ENCODE measurements at regions not wholly inside any gene's neighbourhood (a gene's known extent, or its start where the extent isn't known, plus 50 kb on each side); places are given as distances from the start of the nearest gene placed in this dataset.

DNA sequence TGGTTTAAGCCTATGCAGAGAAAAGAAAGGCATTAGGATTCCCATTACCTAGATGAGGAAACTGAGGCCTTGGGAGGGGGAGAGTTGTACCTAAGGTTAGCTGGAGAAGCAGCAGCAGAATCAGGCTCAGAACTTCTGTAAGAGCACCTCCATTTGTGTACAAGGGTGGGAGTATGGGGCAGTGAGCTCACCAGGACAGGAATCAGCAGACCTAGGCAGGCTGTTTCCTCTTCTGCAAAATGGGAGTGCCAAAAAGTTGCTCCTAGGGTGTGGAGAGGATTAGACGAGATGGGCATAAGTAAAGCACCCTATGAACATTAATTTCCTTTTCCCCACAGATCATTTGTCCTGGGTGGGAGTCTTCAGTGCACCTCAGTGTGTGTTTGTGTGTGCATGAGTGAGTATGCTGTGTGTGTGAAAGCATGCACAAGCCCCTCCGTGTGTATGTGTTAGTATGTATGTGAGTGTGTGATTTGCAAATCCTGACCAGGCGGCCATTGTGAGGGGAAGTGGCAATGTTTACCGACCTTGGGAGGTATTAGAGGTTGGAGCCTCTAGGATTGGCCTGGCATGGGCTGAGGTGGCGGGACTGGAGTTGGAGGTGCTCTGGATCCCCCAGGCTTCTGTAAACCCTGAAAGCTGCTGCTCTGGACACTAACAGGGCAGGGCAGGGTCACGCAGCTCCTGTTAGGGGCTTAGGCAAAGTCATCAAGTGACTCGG lies 78.8 kb downstream of the VEGFA start:
- DNase-seq, result no peak
- Mint-ChIP-seq H3K27me3 (peaks cover 20% of the 10 kb centered on the region), H3K9me3 (no peaks in the 10 kb centered on the region), H3K4me3 (no peak overlapping the region), H3K27ac (no peak overlapping the region), H3K4me1 (no peaks in the 10 kb centered on the region), H3K36me3 (ENCODE audit: low read depth) (no peaks in the 10 kb centered on the region)
- ChIA-PET POLR2A (no interaction called here), CTCF (no interaction called here)

GRCh38 chr6:43847741-43848630 lies 78.0 kb downstream of the VEGFA start:
- Mint-ChIP-seq H3K4me1 (no peaks in the 10 kb centered on the region), H3K4me3 (no peak overlapping the region), H3K27me3 (peaks cover 28% of the 10 kb centered on the region), H3K9me3 (no peaks in the 10 kb centered on the region), H3K27ac (no peak overlapping the region), H3K36me3 (ENCODE audit: low read depth) (no peaks in the 10 kb centered on the region)
- ChIA-PET CTCF (no interaction called here), POLR2A (no interaction called here)
- DNase-seq, result no peak

GRCh38 chr6:43846556-43846955 lies 76.5 kb downstream of the VEGFA start:
- ChIA-PET POLR2A (no interaction called here), CTCF (interaction anchor here (1.4 kb wide), 1 partner anchor 72 kb away, joined by 3 read pairs; no protein-coding TSS in a partner anchor)
- DNase-seq, result no peak
- Mint-ChIP-seq H3K9me3 (no peaks in the 10 kb centered on the region), H3K4me1 (no peaks in the 10 kb centered on the region), H3K4me3 (no peak overlapping the region), H3K36me3 (ENCODE audit: low read depth) (no peaks in the 10 kb centered on the region), H3K27ac (no peak overlapping the region), H3K27me3 (peaks cover 33% of the 10 kb centered on the region)

DNA sequence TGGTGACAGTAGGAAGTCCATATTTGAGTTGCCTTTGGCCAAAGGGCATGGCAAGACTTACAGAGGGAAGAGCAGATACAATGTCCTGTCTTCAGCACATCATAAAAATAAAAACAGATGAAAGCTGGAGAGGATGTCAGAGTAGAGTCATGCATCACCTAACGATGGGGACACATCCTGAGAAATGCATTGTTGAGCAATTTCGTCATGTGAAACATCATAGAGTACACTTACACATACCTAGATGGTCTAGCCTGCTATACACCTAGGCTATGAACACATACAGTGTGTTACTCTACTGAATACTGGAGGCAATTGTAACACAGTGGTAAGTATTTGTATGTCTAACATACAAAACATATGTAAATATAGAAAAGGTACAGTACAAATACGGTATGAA lies 75.6 kb downstream of the VEGFA start:
- no peak for DNase-seq
- ChIA-PET POLR2A (no interaction called here), CTCF (interaction anchor here (1.2 to 1.4 kb wide), 2 partner anchors 71 to 177 kb away, joined by 3 read pairs; no protein-coding TSS in a partner anchor)
- Mint-ChIP-seq H3K36me3 (ENCODE audit: low read depth) (no peaks in the 10 kb centered on the region), H3K4me3 (no peak overlapping the region), H3K27ac (no peak overlapping the region), H3K27me3 (peaks cover 33% of the 10 kb centered on the region), H3K4me1 (no peaks in the 10 kb centered on the region), H3K9me3 (no peaks in the 10 kb centered on the region)

GRCh38 chr6:43843669-43844171 lies 73.7 kb downstream of the VEGFA start:
- Mint-ChIP-seq H3K36me3 (ENCODE audit: low read depth) (no peaks in the 10 kb centered on the region), H3K4me1 (no peaks in the 10 kb centered on the region), H3K9me3 (no peaks in the 10 kb centered on the region), H3K4me3 (no peak overlapping the region), H3K27me3 (peaks cover 33% of the 10 kb centered on the region), H3K27ac (no peak overlapping the region)
- CTCF ChIA-PET, result no interaction called here
- no peak for DNase-seq
- POLR2A ChIA-PET, result no interaction called here

GRCh38 chr6:43843097-43843645 lies 73.2 kb downstream of the VEGFA start:
- Mint-ChIP-seq H3K36me3 (ENCODE audit: low read depth) (no peaks in the 10 kb centered on the region), H3K27me3 (peaks cover 33% of the 10 kb centered on the region), H3K4me1 (no peaks in the 10 kb centered on the region), H3K9me3 (no peaks in the 10 kb centered on the region), H3K4me3 (no peak overlapping the region), H3K27ac (no peak overlapping the region)
- no peak for DNase-seq
- ChIA-PET CTCF (no interaction called here), POLR2A (no interaction called here)

DNA sequence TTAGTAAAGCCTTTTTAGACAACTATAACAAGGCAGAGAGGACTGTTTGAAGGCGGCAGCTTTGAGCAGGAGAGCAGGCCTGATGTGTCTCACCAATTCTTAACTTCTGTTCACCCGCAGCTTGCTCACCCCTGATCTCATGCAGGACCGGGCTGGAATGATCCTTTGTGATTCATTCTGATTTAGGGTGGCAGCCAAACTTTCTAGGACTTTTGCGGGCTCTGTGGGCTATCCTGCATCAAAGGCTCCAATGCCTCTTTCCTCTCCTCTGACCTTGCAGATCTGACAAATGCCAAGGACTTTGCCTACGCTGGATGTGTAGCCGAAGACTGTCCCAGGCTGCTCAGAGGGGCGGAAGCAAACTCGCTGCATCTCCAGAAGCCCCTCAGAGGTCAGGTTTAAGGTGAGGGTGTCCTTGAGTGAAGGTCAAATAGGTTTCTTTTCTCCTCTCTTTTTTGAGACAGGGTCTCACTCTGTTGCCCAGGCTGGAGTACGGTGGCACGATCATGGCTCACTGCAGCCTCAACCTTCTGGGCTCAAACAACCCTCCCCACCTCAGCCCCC lies 72.3 kb downstream of the VEGFA start:
- CTCF ChIA-PET, result no interaction called here
- Mint-ChIP-seq H3K27me3 (peaks cover 27% of the 10 kb centered on the region), H3K4me1 (no peaks in the 10 kb centered on the region), H3K36me3 (ENCODE audit: low read depth) (no peaks in the 10 kb centered on the region), H3K9me3 (no peaks in the 10 kb centered on the region), H3K4me3 (no peak overlapping the region), H3K27ac (no peak overlapping the region)
- DNase-seq, result no peak
- POLR2A ChIA-PET, result no interaction called here

GRCh38 chr6:43840490-43841218 lies 70.6 kb downstream of the VEGFA start:
- POLR2A ChIA-PET, result no interaction called here
- no peaks in the 10 kb centered on the region for H3K9me3 Mint-ChIP-seq
- DNase-seq, result no peak
- no peaks in the 10 kb centered on the region for H3K36me3 Mint-ChIP-seq (ENCODE audit: low read depth)
- no peaks in the 10 kb centered on the region for H3K4me1 Mint-ChIP-seq
- no peak overlapping the region for H3K27ac Mint-ChIP-seq
- no peak overlapping the region for H3K4me3 Mint-ChIP-seq
- peaks cover 26% of the 10 kb centered on the region for H3K27me3 Mint-ChIP-seq
- CTCF ChIA-PET, result no interaction called here

- H3K27me3 Mint-ChIP-seq, result peaks cover 9% of the 10 kb centered on the region
- POLR2A ChIA-PET, result no interaction called here
- CTCF ChIA-PET, result no interaction called here
- H3K4me1 Mint-ChIP-seq, result no peaks in the 10 kb centered on the region
- H3K36me3 Mint-ChIP-seq (ENCODE audit: low read depth), result no peaks in the 10 kb centered on the region
- H3K4me3 Mint-ChIP-seq, result no peak overlapping the region
- no peak for DNase-seq
- no peaks in the 10 kb centered on the region for H3K9me3 Mint-ChIP-seq
- H3K27ac Mint-ChIP-seq, result no peak overlapping the region
These were observed 68.4 kb downstream of the VEGFA start for GRCh38 chr6:43838276-43839036.

GRCh38 chr6:43837507-43837906 lies 67.5 kb downstream of the VEGFA start:
- POLR2A ChIA-PET, result no interaction called here
- no peak overlapping the region for H3K4me3 Mint-ChIP-seq
- no peak for DNase-seq
- no peaks in the 10 kb centered on the region for H3K9me3 Mint-ChIP-seq
- no peak overlapping the region for H3K27ac Mint-ChIP-seq
- CTCF ChIA-PET, result no interaction called here
- peaks cover 2% of the 10 kb centered on the region for H3K27me3 Mint-ChIP-seq
- H3K36me3 Mint-ChIP-seq (ENCODE audit: low read depth), result no peaks in the 10 kb centered on the region
- no peaks in the 10 kb centered on the region for H3K4me1 Mint-ChIP-seq

DNA sequence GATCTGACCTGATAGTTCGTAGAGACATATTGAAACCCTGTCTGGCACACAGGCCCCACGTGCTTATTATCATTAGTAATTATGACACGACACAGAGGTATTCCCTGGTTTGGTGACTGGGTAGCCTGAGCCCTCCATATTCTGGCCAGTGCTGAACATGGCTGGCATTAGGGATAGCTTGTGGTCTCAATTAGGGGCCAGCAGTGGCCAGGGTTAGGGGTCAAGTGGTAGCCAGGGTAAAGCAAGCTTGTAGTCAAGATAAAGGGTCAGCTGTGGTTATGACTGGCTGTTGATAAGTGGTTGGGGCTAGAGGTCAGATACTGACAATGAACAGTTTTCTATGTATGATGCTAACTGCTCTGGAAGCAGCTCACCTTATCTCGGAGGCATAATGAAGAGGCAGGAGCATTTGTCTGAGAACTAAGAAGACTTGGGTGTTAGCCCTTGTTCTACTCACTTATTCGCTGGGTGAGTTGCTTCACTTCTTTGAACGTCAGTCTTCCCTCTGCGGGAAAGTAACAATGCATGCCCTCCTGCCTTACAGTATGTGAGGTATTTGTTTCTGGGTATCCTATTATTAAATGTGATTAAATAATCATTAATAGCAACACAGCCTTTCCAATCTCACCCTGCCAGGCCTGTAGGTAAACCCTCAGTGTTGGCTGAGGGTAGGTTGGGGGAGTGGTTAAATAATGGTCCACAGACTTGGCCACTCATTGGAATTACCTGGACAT lies 66.7 kb downstream of the VEGFA start:
- Mint-ChIP-seq H3K27ac (no peak overlapping the region), H3K27me3 (peaks cover 1% of the 10 kb centered on the region), H3K36me3 (ENCODE audit: low read depth) (no peaks in the 10 kb centered on the region), H3K4me1 (no peaks in the 10 kb centered on the region), H3K9me3 (no peaks in the 10 kb centered on the region), H3K4me3 (no peak overlapping the region)
- CTCF ChIA-PET, result no interaction called here
- no peak for DNase-seq
- POLR2A ChIA-PET, result no interaction called here

Measured in activated CD4-positive, alpha-beta memory T cell treated with anti-CD3 and anti-CD28 coated beads, Interleukin-2, amount 10 ng/mL, durations not matched to agents 7 days and 5 days (primary cell).